ENCODE measurements at regions not wholly inside any gene's neighbourhood (a gene's known extent, or its start where the extent isn't known, plus 50 kb on each side); places are given as distances from the start of the nearest gene placed in this dataset.

- Histone ChIP-seq H3K4me1 (ENCODE audit: control insufficient read depth in 1 of 2, insufficient read depth in 2 of 2, low read length in 2 of 2) (no peaks in the 10 kb centered on the region), H3K4me3 (ENCODE audit: low read depth, low read length) (no peak overlapping the region), H3K4ac (ENCODE audit: low read depth, low read length) (no peak overlapping the region), H4K12ac (ENCODE audit: low read depth, low read length) (no peak overlapping the region), H2BK120ac (ENCODE audit: insufficient read depth, low read length, poor library complexity) (no peak overlapping the region), H3K27me3 (ENCODE audit: insufficient read depth, low read length) (no peaks in the 10 kb centered on the region), H3K18ac (ENCODE audit: low read length) (no peak overlapping the region), H2AK5ac (ENCODE audit: low read length) (no peak overlapping the region), H3K79me2 (ENCODE audit: control insufficient read depth, insufficient read depth, low read length, poor library complexity) (no peaks in the 10 kb centered on the region), H3K36me3 (ENCODE audit: control insufficient read depth in 1 of 2, insufficient read depth in 2 of 2, low read length in 2 of 2) (no peaks in the 10 kb centered on the region), H3K14ac (ENCODE audit: low read length) (no peak overlapping the region), H2BK12ac (ENCODE audit: low read length) (no peak overlapping the region), H3K9ac (ENCODE audit: low read length) (no peak overlapping the region), H3K79me1 (ENCODE audit: low read length) (no peaks in the 10 kb centered on the region), H3K9me3 (ENCODE audit: insufficient read depth, low read depth, low read length) (no peaks in the 10 kb centered on the region), H3K27ac (ENCODE audit: low read depth, low read length) (no peak overlapping the region), H4K8ac (ENCODE audit: low read depth, low read length) (no peak overlapping the region), H2AFZ (ENCODE audit: insufficient read depth, low read length, poor library complexity) (no peak overlapping the region), H2BK5ac (ENCODE audit: low read depth, low read length, poor library complexity) (no peak overlapping the region), H3K23ac (ENCODE audit: low read length) (no peak overlapping the region), H3K4me2 (ENCODE audit: low read length) (no peak overlapping the region), H4K91ac (ENCODE audit: low read depth, low read length) (no peak overlapping the region)
- no peak for DNase-seq
- no CpG with 5 or more reads among the region's 1 CpG for WGBS (ENCODE audit: extremely low coverage, insufficient coverage, insufficient read length)
These were observed 157.6 kb upstream of the CCNH start for GRCh38 chr5:87570366-87570765.

GRCh38 chr5:87562068-87562467 is 149.3 kb upstream of the CCNH start:
- no peak overlapping the region for H2BK120ac ChIP-seq (ENCODE audit: insufficient read depth, low read length, poor library complexity)
- H3K27me3 ChIP-seq (ENCODE audit: insufficient read depth, low read length), result no peaks in the 10 kb centered on the region
- H3K79me2 ChIP-seq (ENCODE audit: control insufficient read depth, insufficient read depth, low read length, poor library complexity), result no peaks in the 10 kb centered on the region
- H3K18ac ChIP-seq (ENCODE audit: low read length), result no peak overlapping the region
- no peak overlapping the region for H3K4ac ChIP-seq (ENCODE audit: low read depth, low read length)
- no peak overlapping the region for H3K23ac ChIP-seq (ENCODE audit: low read length)
- H2AK5ac ChIP-seq (ENCODE audit: low read length), result no peak overlapping the region
- DNase-seq, result no peak
- no peak overlapping the region for H2AFZ ChIP-seq (ENCODE audit: insufficient read depth, low read length, poor library complexity)
- H3K9ac ChIP-seq (ENCODE audit: low read length), result no peak overlapping the region
- H2BK12ac ChIP-seq (ENCODE audit: low read length), result no peak overlapping the region
- H4K12ac ChIP-seq (ENCODE audit: low read depth, low read length), result no peak overlapping the region
- no peak overlapping the region for H4K91ac ChIP-seq (ENCODE audit: low read depth, low read length)
- no CpG with 5 or more reads among the region's 1 CpG for WGBS (ENCODE audit: extremely low coverage, insufficient coverage, insufficient read length)
- no peak overlapping the region for H3K4me2 ChIP-seq (ENCODE audit: low read length)
- H2BK5ac ChIP-seq (ENCODE audit: low read depth, low read length, poor library complexity), result no peak overlapping the region
- H3K4me3 ChIP-seq (ENCODE audit: low read depth, low read length), result no peak overlapping the region
- no peak overlapping the region for H3K27ac ChIP-seq (ENCODE audit: low read depth, low read length)
- H3K14ac ChIP-seq (ENCODE audit: low read length), result no peak overlapping the region
- H3K9me3 ChIP-seq (ENCODE audit: insufficient read depth, low read depth, low read length), result no peaks in the 10 kb centered on the region
- H3K79me1 ChIP-seq (ENCODE audit: low read length), result no peaks in the 10 kb centered on the region
- no peaks in the 10 kb centered on the region for H3K4me1 ChIP-seq (ENCODE audit: control insufficient read depth in 1 of 2, insufficient read depth in 2 of 2, low read length in 2 of 2)
- H4K8ac ChIP-seq (ENCODE audit: low read depth, low read length), result no peak overlapping the region
- H3K36me3 ChIP-seq (ENCODE audit: control insufficient read depth in 1 of 2, insufficient read depth in 2 of 2, low read length in 2 of 2), result no peaks in the 10 kb centered on the region

DNA sequence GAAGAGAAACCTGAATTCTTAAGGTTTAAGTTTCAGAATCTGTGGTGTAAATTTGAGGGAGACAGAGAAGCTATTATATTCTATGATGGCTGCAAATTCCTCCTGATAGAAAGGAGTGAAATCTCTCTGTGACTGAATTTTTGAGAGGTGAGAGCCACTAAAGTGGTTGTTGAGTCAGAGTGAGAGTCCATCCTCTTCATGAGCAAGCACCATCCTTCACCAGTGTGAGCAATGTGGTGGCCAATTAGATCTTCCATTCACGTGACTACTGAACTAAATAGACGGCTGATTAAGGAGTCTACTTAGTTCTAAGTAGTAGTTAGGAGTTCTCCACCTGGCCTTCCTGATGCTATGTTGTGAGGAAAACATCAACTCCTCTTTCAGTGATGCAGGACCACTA is 147.8 kb upstream of the CCNH start:
- Histone ChIP-seq H3K27ac (ENCODE audit: low read depth, low read length) (no peak overlapping the region), H3K4me3 (ENCODE audit: low read depth, low read length) (no peak overlapping the region), H3K4me2 (ENCODE audit: low read length) (no peak overlapping the region), H3K23ac (ENCODE audit: low read length) (no peak overlapping the region), H2BK120ac (ENCODE audit: insufficient read depth, low read length, poor library complexity) (no peak overlapping the region), H4K12ac (ENCODE audit: low read depth, low read length) (no peak overlapping the region), H3K79me2 (ENCODE audit: control insufficient read depth, insufficient read depth, low read length, poor library complexity) (no peaks in the 10 kb centered on the region), H4K91ac (ENCODE audit: low read depth, low read length) (no peak overlapping the region), H3K4me1 (ENCODE audit: control insufficient read depth in 1 of 2, insufficient read depth in 2 of 2, low read length in 2 of 2) (no peaks in the 10 kb centered on the region), H3K36me3 (ENCODE audit: control insufficient read depth in 1 of 2, insufficient read depth in 2 of 2, low read length in 2 of 2) (no peaks in the 10 kb centered on the region), H2AK5ac (ENCODE audit: low read length) (no peak overlapping the region), H3K79me1 (ENCODE audit: low read length) (no peaks in the 10 kb centered on the region), H3K18ac (ENCODE audit: low read length) (no peak overlapping the region), H4K8ac (ENCODE audit: low read depth, low read length) (no peak overlapping the region), H2BK5ac (ENCODE audit: low read depth, low read length, poor library complexity) (no peak overlapping the region), H3K4ac (ENCODE audit: low read depth, low read length) (no peak overlapping the region), H3K9ac (ENCODE audit: low read length) (no peak overlapping the region), H2AFZ (ENCODE audit: insufficient read depth, low read length, poor library complexity) (no peak overlapping the region), H3K14ac (ENCODE audit: low read length) (no peak overlapping the region), H3K9me3 (ENCODE audit: insufficient read depth, low read depth, low read length) (no peaks in the 10 kb centered on the region), H3K27me3 (ENCODE audit: insufficient read depth, low read length) (no peaks in the 10 kb centered on the region), H2BK12ac (ENCODE audit: low read length) (no peak overlapping the region)
- no CpG with 5 or more reads among the region's 2 CpGs for WGBS (ENCODE audit: extremely low coverage, insufficient coverage, insufficient read length)
- no peak for DNase-seq

GRCh38 chr5:87551911-87552310 is 139.2 kb upstream of the CCNH start:
- no peak overlapping the region for H3K9ac ChIP-seq (ENCODE audit: low read length)
- H2BK12ac ChIP-seq (ENCODE audit: low read length), result no peak overlapping the region
- no peak overlapping the region for H2BK5ac ChIP-seq (ENCODE audit: low read depth, low read length, poor library complexity)
- no peak overlapping the region for H4K8ac ChIP-seq (ENCODE audit: low read depth, low read length)
- H3K9me3 ChIP-seq (ENCODE audit: insufficient read depth, low read depth, low read length), result peaks cover 2% of the 10 kb centered on the region
- H2AK5ac ChIP-seq (ENCODE audit: low read length), result no peak overlapping the region
- no peaks in the 10 kb centered on the region for H3K79me1 ChIP-seq (ENCODE audit: low read length)
- no peak overlapping the region for H3K4me2 ChIP-seq (ENCODE audit: low read length)
- H3K18ac ChIP-seq (ENCODE audit: low read length), result no peak overlapping the region
- no peak overlapping the region for H3K4ac ChIP-seq (ENCODE audit: low read depth, low read length)
- no peak overlapping the region for H4K91ac ChIP-seq (ENCODE audit: low read depth, low read length)
- H3K79me2 ChIP-seq (ENCODE audit: control insufficient read depth, insufficient read depth, low read length, poor library complexity), result no peaks in the 10 kb centered on the region
- no peak overlapping the region for H3K14ac ChIP-seq (ENCODE audit: low read length)
- H3K4me3 ChIP-seq (ENCODE audit: low read depth, low read length), result no peak overlapping the region
- H3K27me3 ChIP-seq (ENCODE audit: insufficient read depth, low read length), result no peaks in the 10 kb centered on the region
- H3K4me1 ChIP-seq (ENCODE audit: control insufficient read depth in 1 of 2, insufficient read depth in 2 of 2, low read length in 2 of 2), result no peaks in the 10 kb centered on the region
- DNase-seq, result no peak
- WGBS (ENCODE audit: extremely low coverage, insufficient coverage, insufficient read length), result no CpG with 5 or more reads among the region's 1 CpG
- no peak overlapping the region for H3K27ac ChIP-seq (ENCODE audit: low read depth, low read length)
- H3K23ac ChIP-seq (ENCODE audit: low read length), result no peak overlapping the region
- no peak overlapping the region for H2BK120ac ChIP-seq (ENCODE audit: insufficient read depth, low read length, poor library complexity)
- no peak overlapping the region for H2AFZ ChIP-seq (ENCODE audit: insufficient read depth, low read length, poor library complexity)
- H3K36me3 ChIP-seq (ENCODE audit: control insufficient read depth in 1 of 2, insufficient read depth in 2 of 2, low read length in 2 of 2), result no peaks in the 10 kb centered on the region
- H4K12ac ChIP-seq (ENCODE audit: low read depth, low read length), result no peak overlapping the region

Data from trophoblast cell (in vitro differentiated cells and primary cell).